IMR-90 (cell line): ENCODE measurements at regions not wholly inside any gene's neighbourhood (a gene's known extent, or its start where the extent isn't known, plus 50 kb on each side); places are given as distances from the start of the nearest gene placed in this dataset.
"Not testable (repeated sequence)": the region's sequence is repeated elsewhere in the genome, so short reads cannot be mapped to it uniquely, and the experiment has no call there.

Experiments used
- ATAC-seq: fragments of 200-7000 bp; cut with Tn5 transposase; 2 replicates; pipeline ENCODE4 v1.9.1; 2020; ENCODE audit warnings: low read depth, mild to moderate bottlenecking, moderate library complexity
- BruUV-seq: library from RNA; stranded (reverse); fragments of 400-500 nt; replicated peaks from 2 replicates; lab custom pipeline; 2021; lab: Mats Ljungman, UMichigan
- CTCF ChIA-PET: fragments of 300-600 bp; formaldehyde crosslinking; extraction: SDS; loops from one replicate; lab custom pipeline; 2021; ENCODE audit warnings: antibody characterized with exemption; lab: Yijun Ruan, JAX
- POLR2A ChIA-PET: fragments of 300-600 bp; sonication (Branson Sonifier 250); formaldehyde crosslinking; loops from one replicate; lab custom pipeline; 2022; ENCODE audit warnings: antibody characterized with exemption; ENCODE audit not compliant: unreplicated experiment; lab: Charles Lee
- DNase-seq: peaks from one replicate; pipeline ENCODE4 v3.0.0; 2013
- H2AFZ ChIP-seq: replicated peaks from 2 replicates; pipeline ENCODE3; 2013; ENCODE audit warnings: low read length, mild to moderate bottlenecking; ENCODE audit not compliant: poor library complexity
- H2AK5ac ChIP-seq: 2 replicates; pipeline ENCODE4 v1.6.1; 2013; ENCODE audit warnings: low read depth, low read length, inconsistent platforms
- H2AK9ac ChIP-seq: replicated peaks from 2 replicates; pipeline ENCODE3; 2013; ENCODE audit warnings: mild to moderate bottlenecking, low read depth, low read length, moderate library complexity; ENCODE audit not compliant: poor library complexity
- H2BK120ac ChIP-seq: 2 replicates; pipeline ENCODE4 v1.6.1; 2013; ENCODE audit warnings: low read depth, low read length, inconsistent platforms
- H2BK15ac ChIP-seq: 3 replicates; pipeline ENCODE4 v1.6.1; 2013; ENCODE audit warnings: low read depth, low read length, inconsistent platforms
- H2BK20ac ChIP-seq: 2 replicates; pipeline ENCODE4 v1.6.1; 2013; ENCODE audit warnings: low read depth, mild to moderate bottlenecking, inconsistent platforms, low read length, moderate library complexity
- H2BK5ac ChIP-seq: 2 replicates; pipeline ENCODE4 v1.6.1; 2013; ENCODE audit warnings: mild to moderate bottlenecking, low read depth, low read length, inconsistent platforms; ENCODE audit not compliant: poor library complexity, severe bottlenecking
- H3K14ac ChIP-seq: replicated peaks from 2 replicates; pipeline ENCODE4 v1.6.1; 2013; ENCODE audit warnings: low read depth, low read length, inconsistent platforms
- H3K18ac ChIP-seq: 2 replicates; pipeline ENCODE4 v1.6.1; 2013; ENCODE audit warnings: low read depth, low read length, control low read depth
- H3K23ac ChIP-seq: 2 replicates; pipeline ENCODE4 v1.6.1; 2013; ENCODE audit warnings: low read depth, low read length, inconsistent platforms
- H3K27ac ChIP-seq: 2 replicates; pipeline ENCODE4 v1.5.1; 2013; ENCODE audit warnings: mild to moderate bottlenecking, control low read depth, low read length; ENCODE audit not compliant: insufficient read depth
- H3K27me3 ChIP-seq: 2 replicates; pipeline ENCODE4 v1.6.1; 2013; ENCODE audit warnings: low read length; ENCODE audit not compliant: control insufficient read depth, insufficient read depth
- H3K36me3 ChIP-seq: 2 replicates; pipeline ENCODE4 v1.6.1; 2013; ENCODE audit warnings: low read length, mixed read lengths; ENCODE audit not compliant: control insufficient read depth, insufficient read depth
- H3K4ac ChIP-seq: 2 replicates; pipeline ENCODE4 v1.6.1; 2013; ENCODE audit warnings: low read depth, low read length, inconsistent platforms
- H3K4me1 ChIP-seq: 2 replicates; pipeline ENCODE4 v1.6.1; 2013; ENCODE audit warnings: low read length, mixed read lengths; ENCODE audit not compliant: control insufficient read depth, insufficient read depth
- H3K4me2 ChIP-seq: 2 replicates; pipeline ENCODE4 v1.6.1; 2013; ENCODE audit warnings: low read depth, mild to moderate bottlenecking, control low read depth, low read length, moderate library complexity
- H3K4me3 ChIP-seq: 2 replicates; pipeline ENCODE4 v1.5.1; 2013; ENCODE audit warnings: low read depth, mild to moderate bottlenecking, control low read depth, low read length, moderate library complexity; ENCODE audit not compliant: insufficient read depth
- H3K56ac ChIP-seq: 2 replicates; pipeline ENCODE4 v1.6.1; 2013; ENCODE audit warnings: low read length, inconsistent platforms; ENCODE audit not compliant: insufficient read depth; ENCODE audit errors: extremely low read depth
- H3K79me1 ChIP-seq, 2 experiments: 2 replicates each; pipeline ENCODE4 v1.6.1; 2013; ENCODE audit warnings: low read length in 2 of 2, inconsistent platforms in 1 of 2, low read depth in 1 of 2
- H3K9ac ChIP-seq: 2 replicates; pipeline ENCODE4 v1.6.1; 2013; ENCODE audit warnings: low read depth, low read length, control low read depth
- H3K9me1 ChIP-seq: 2 replicates; pipeline ENCODE4 v1.6.1; 2013; ENCODE audit warnings: low read length, inconsistent platforms; ENCODE audit not compliant: insufficient read depth
- H3K9me3 ChIP-seq: 2 replicates; pipeline ENCODE4 v1.6.1; 2013; ENCODE audit warnings: low read length; ENCODE audit not compliant: control insufficient read depth, insufficient read depth
- H4K20me1 ChIP-seq: 2 replicates; pipeline ENCODE4 v1.6.1; 2013; ENCODE audit warnings: low read length, inconsistent platforms; ENCODE audit not compliant: insufficient read depth
- H4K5ac ChIP-seq: 2 replicates; pipeline ENCODE4 v1.6.1; 2013; ENCODE audit warnings: mild to moderate bottlenecking, low read depth, low read length, control low read depth
- H4K8ac ChIP-seq, 2 experiments: 2 replicates each; pipeline ENCODE4 v1.6.1; 2013; ENCODE audit warnings: low read depth in 2 of 2, low read length in 2 of 2, control low read depth in 1 of 2, inconsistent platforms in 1 of 2
- H4K91ac ChIP-seq: 2 replicates; pipeline ENCODE4 v1.6.1; 2013; ENCODE audit warnings: low read depth, low read length, inconsistent platforms; ENCODE audit not compliant: insufficient read depth
- WGBS, 2 experiments: methylation state at CpG; one replicate each; pipeline versions ENCODE4 v1.1.5 to v1.1.7; 2013; ENCODE audit warnings: missing lambda C conversion rate in 2 of 2; ENCODE audit not compliant: insufficient read length in 1 of 2; ENCODE audit errors: extremely low coverage in 2 of 2; 5-methylcytosine and 5-hydroxymethylcytosine counted together
- dilution Hi-C: fragments of 300-500 bp; cut with HindIII; formaldehyde crosslinking; loops from one replicate; pipeline ENCODE4 v1.14.3; 2018; ENCODE audit warnings: low sequenced_read_pairs; ENCODE audit not compliant: unreplicated experiment
- in situ Hi-C: fragments of 300-500 bp; cut with MboI; formaldehyde crosslinking; loops from 3 replicates; pipeline ENCODE4 v1.14.3; 2019; ENCODE audit warnings: low sequenced_read_pairs, inconsistent platforms, mixed read lengths
- intact Hi-C: fragments of 100-400 bp; cut with micrococcal nuclease; formaldehyde crosslinking; loops from 2 replicates; pipeline ENCODE4 v1.10.0; 2022

DNA sequence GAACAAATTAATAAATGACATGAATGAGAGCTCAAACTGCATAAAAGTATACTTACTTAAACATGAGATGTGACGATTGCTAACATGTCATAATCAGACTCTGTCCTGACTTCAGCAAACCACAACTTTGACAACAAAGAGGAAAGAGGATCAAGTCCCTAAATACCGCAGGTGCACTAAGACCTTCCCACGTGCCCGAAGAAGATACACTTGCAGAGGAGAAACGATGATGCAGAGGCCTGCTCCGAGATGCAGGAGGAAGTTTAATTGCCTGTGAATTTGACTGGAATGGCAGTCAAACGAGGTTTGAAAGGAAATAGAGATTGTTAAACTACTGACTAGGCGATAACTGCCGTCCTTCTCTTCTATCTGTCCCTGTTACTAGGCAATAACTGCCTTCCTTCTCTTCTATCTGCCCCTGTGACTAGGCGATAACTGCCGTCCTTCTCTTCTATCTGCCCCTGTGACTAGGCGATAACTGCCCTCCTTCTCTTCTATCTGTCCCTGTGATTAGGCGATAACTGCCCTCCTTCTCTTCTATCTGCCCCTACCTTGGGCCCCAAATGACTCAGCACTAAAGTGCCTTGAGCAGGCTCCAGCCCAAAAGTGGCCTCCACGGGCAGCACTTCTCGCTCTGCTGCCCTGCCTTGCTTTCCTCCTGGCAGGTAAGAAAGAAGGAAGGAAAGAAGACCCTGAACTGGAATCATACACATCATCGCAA, 2226.0 kb upstream of the DEFB115 start:
- H3K23ac ChIP-seq, in situ Hi-C loops, DNase-seq, H3K4ac ChIP-seq, dilution Hi-C loops, POLR2A ChIA-PET, H3K4me3 ChIP-seq, H4K91ac ChIP-seq, ATAC-seq, H2AFZ ChIP-seq, BruUV-seq, H2BK120ac ChIP-seq, intact Hi-C loops, H3K36me3 ChIP-seq, H2BK20ac ChIP-seq, CTCF ChIA-PET, H3K18ac ChIP-seq, H3K56ac ChIP-seq, H2AK5ac ChIP-seq, H3K27me3 ChIP-seq, H4K20me1 ChIP-seq, H4K8ac ChIP-seq, H2AK9ac ChIP-seq, H2BK5ac ChIP-seq, H3K14ac ChIP-seq, H3K4me1 ChIP-seq, H3K9me1 ChIP-seq, H3K27ac ChIP-seq, H3K9ac ChIP-seq, H3K9me3 ChIP-seq, H4K5ac ChIP-seq, H3K79me1 ChIP-seq, H3K4me2 ChIP-seq, H2BK15ac ChIP-seq: not testable (repeated sequence)
- WGBS, 2 experiments, result no CpG with 5 or more reads among the region's 16 CpGs

DNA sequence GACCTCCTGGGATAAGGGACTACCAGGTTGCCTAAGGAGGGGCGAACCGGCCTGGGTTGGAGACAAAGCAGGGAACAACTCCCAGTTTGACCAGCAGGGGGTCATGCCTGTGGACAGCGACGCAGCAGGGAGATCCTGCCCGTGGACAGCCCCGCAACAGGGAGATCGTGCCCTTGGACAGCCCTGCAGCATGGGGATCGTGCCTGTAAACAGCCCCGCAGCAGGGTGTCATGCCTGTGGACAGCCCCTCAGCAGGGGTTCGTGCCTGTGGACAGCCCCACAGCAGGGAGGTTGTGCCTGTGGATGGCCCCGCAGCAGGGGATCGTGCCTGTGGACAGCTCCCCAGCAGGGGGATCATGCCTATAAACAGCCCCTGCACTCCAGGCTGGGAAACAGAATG, 2213.2 kb upstream of the DEFB115 start:
- H3K4me2 ChIP-seq, H3K9me3 ChIP-seq, H2AK5ac ChIP-seq, H4K20me1 ChIP-seq, DNase-seq, dilution Hi-C loops, H4K91ac ChIP-seq, BruUV-seq, H3K9me1 ChIP-seq, H2AFZ ChIP-seq, H2BK20ac ChIP-seq, CTCF ChIA-PET, H3K4me1 ChIP-seq, H3K36me3 ChIP-seq, H2AK9ac ChIP-seq, H3K27ac ChIP-seq, H3K18ac ChIP-seq, H3K23ac ChIP-seq, in situ Hi-C loops, ATAC-seq, H3K56ac ChIP-seq, H3K4ac ChIP-seq, H2BK5ac ChIP-seq, H2BK120ac ChIP-seq, H3K9ac ChIP-seq, H4K5ac ChIP-seq, H3K14ac ChIP-seq, H3K27me3 ChIP-seq, H2BK15ac ChIP-seq, H4K8ac ChIP-seq, intact Hi-C loops, H3K4me3 ChIP-seq, H3K79me1 ChIP-seq, POLR2A ChIA-PET: not testable (repeated sequence)
- 70% methylated on average over 11 of the region's 12 CpGs; no CpG with 5 or more reads in 1 of the 2 experiments for WGBS, 2 experiments
